Neural cell (in vitro differentiated cells): ENCODE measurements at regions not wholly inside any gene's neighbourhood (a gene's known extent, or its start where the extent isn't known, plus 50 kb on each side); places are given as distances from the start of the nearest gene placed in this dataset.

Experiments
- H2AFZ ChIP-seq: fragments of 200-600, 300-800 bp; sonication (generic), shearing (Covaris generic); 2 replicates; pipeline ENCODE4 v1.6.0; 2014; ENCODE audit warnings: low read depth, mild to moderate bottlenecking, antibody characterized with exemption, low read length, moderate library complexity
- H3F3A ChIP-seq: fragments of 200-600 bp; shearing (Covaris generic); 2 replicates; pipeline ENCODE4 v1.6.1; 2016; ENCODE audit warnings: mild to moderate bottlenecking, moderate library complexity, mixed read lengths, antibody characterized with exemption, low read length; ENCODE audit not compliant: insufficient read depth, poor library complexity, severe bottlenecking
- H3K27ac ChIP-seq: fragments of 200-600, 300-800 bp; sonication (generic), shearing (Covaris generic); 2 replicates; pipeline ENCODE4 v1.5.1; 2014; ENCODE audit warnings: mild to moderate bottlenecking, low read length, moderate library complexity
- H3K27me3 ChIP-seq: fragments of 300-800, 200-600 bp; sonication (generic), shearing (Covaris generic); 2 replicates; pipeline ENCODE4 v1.6.0; 2014; ENCODE audit warnings: mild to moderate bottlenecking, low read depth, low read length, moderate library complexity; ENCODE audit not compliant: insufficient read depth
- H3K36me3 ChIP-seq: fragments of 300-800, 200-600 bp; sonication (generic), shearing (Covaris generic); 2 replicates; pipeline ENCODE4 v1.5.1; 2014; ENCODE audit warnings: mild to moderate bottlenecking, antibody characterized with exemption, low read length, moderate library complexity; ENCODE audit not compliant: insufficient read depth
- H3K4me2 ChIP-seq: fragments of 300-800, 200-600 bp; sonication (generic), shearing (Covaris generic); 2 replicates; pipeline ENCODE4 v1.6.0; 2014; ENCODE audit warnings: mild to moderate bottlenecking, low read length
- H3K4me3 ChIP-seq: fragments of 300-800, 200-600 bp; sonication (generic), shearing (Covaris generic); 2 replicates; pipeline ENCODE4 v1.5.1; 2014; ENCODE audit warnings: mild to moderate bottlenecking, low read length, moderate library complexity
- H3K79me2 ChIP-seq: fragments of 200-600 bp; shearing (Covaris generic); replicated peaks from 2 replicates; pipeline ENCODE4 v1.6.0; 2014; ENCODE audit warnings: mild to moderate bottlenecking, low read length, moderate library complexity; ENCODE audit not compliant: insufficient read depth
- H3K9ac ChIP-seq: fragments of 300-800, 200-600 bp; sonication (generic), shearing (Covaris generic); 2 replicates; pipeline ENCODE4 v1.6.1; 2016; ENCODE audit warnings: mild to moderate bottlenecking, low read length, mixed read lengths
- H3K9me2 ChIP-seq: fragments of 200-600 bp; shearing (Covaris generic); 2 replicates; pipeline ENCODE4 v1.6.1; 2016; ENCODE audit warnings: mild to moderate bottlenecking, low read length, mixed read lengths; ENCODE audit not compliant: insufficient read depth
- H3K9me3 ChIP-seq: fragments of 200-600, 300-800 bp; sonication (generic), shearing (Covaris generic); 2 replicates; pipeline ENCODE4 v1.6.1; 2016; ENCODE audit warnings: mild to moderate bottlenecking, mixed run types, low read length, moderate library complexity, mixed read lengths
- H4K20me1 ChIP-seq: fragments of 200-600 bp; shearing (Covaris generic); 2 replicates; pipeline ENCODE4 v1.6.1; 2016; ENCODE audit warnings: mild to moderate bottlenecking, mixed run types; ENCODE audit not compliant: insufficient read depth
- CTCF ChIP-seq: fragments of 450-650 bp; IDR thresholded peaks from 2 replicates; pipeline ENCODE4 v1.5.1; 2014; ENCODE audit warnings: antibody characterized with exemption, mild to moderate bottlenecking, moderate library complexity; ENCODE audit not compliant: poor library complexity, severe bottlenecking
- EP300 ChIP-seq: fragments of 450-650 bp; conservative IDR thresholded peaks from 2 replicates; pipeline ENCODE4 v1.6.1; 2014; ENCODE audit warnings: antibody characterized with exemption, mild to moderate bottlenecking, moderate library complexity; ENCODE audit not compliant: poor library complexity, severe bottlenecking
- EZH2 ChIP-seq: fragments of 200-600, 300-800 bp; shearing (Covaris generic), sonication (generic); IDR thresholded peaks from 2 replicates; pipeline ENCODE4 v1.6.1; 2014; ENCODE audit warnings: antibody characterized with exemption, low read length, borderline replicate concordance, mild to moderate bottlenecking; ENCODE audit not compliant: insufficient read depth, poor library complexity, severe bottlenecking
- MXI1 ChIP-seq: fragments of 450-650 bp; conservative IDR thresholded peaks from 2 replicates; pipeline ENCODE4 v1.6.1; 2014; ENCODE audit warnings: antibody characterized with exemption, mild to moderate bottlenecking; ENCODE audit not compliant: poor library complexity, severe bottlenecking
- POLR2AphosphoS5 ChIP-seq: IDR thresholded peaks from 2 replicates; pipeline ENCODE4 v1.6.1; 2012
- RAD21 ChIP-seq: fragments of 450-650 bp; conservative IDR thresholded peaks from 2 replicates; pipeline ENCODE4 v1.6.1; 2014; ENCODE audit warnings: antibody characterized with exemption, mild to moderate bottlenecking, moderate library complexity
- REST ChIP-seq: IDR thresholded peaks from 2 replicates; pipeline ENCODE4 v1.6.1; 2012; ENCODE audit warnings: borderline replicate concordance
- SMC3 ChIP-seq: fragments of 450-650 bp; conservative IDR thresholded peaks from 2 replicates; pipeline ENCODE4 v1.6.1; 2014; ENCODE audit warnings: antibody characterized with exemption, mild to moderate bottlenecking, moderate library complexity; ENCODE audit not compliant: poor library complexity

GRCh38 chr1:219066098-219066497 is 107.6 kb upstream of the LYPLAL1 start:
- TF ChIP-seq CTCF = no peak
- no peak for TF ChIP-seq SMC3
- TF ChIP-seq REST = no peak
- no peaks in the 10 kb centered on the region for H3K9me2 ChIP-seq
- H3K27ac ChIP-seq = no peak overlapping the region
- H2AFZ ChIP-seq = no peak overlapping the region
- no peaks in the 10 kb centered on the region for H3K79me2 ChIP-seq
- no peaks in the 10 kb centered on the region for H3F3A ChIP-seq
- H3K27me3 ChIP-seq = no peaks in the 10 kb centered on the region
- no peak overlapping the region for H3K4me3 ChIP-seq
- no peaks in the 10 kb centered on the region for H4K20me1 ChIP-seq
- no peaks in the 10 kb centered on the region for H3K36me3 ChIP-seq
- H3K4me2 ChIP-seq = no peak overlapping the region
- no peak overlapping the region for H3K9ac ChIP-seq
- H3K9me3 ChIP-seq = no peaks in the 10 kb centered on the region

GRCh38 chr1:219066631-219067349 is 106.9 kb upstream of the LYPLAL1 start:
- Histone ChIP-seq H3K9me2 (no peaks in the 10 kb centered on the region), H3K79me2 (no peaks in the 10 kb centered on the region), H3K27me3 (no peaks in the 10 kb centered on the region), H3K9me3 (no peaks in the 10 kb centered on the region), H4K20me1 (no peaks in the 10 kb centered on the region), H3K27ac (no peak overlapping the region), H3K9ac (no peak overlapping the region), H3K36me3 (no peaks in the 10 kb centered on the region), H3F3A (no peaks in the 10 kb centered on the region), H3K4me3 (no peak overlapping the region), H2AFZ (no peak overlapping the region), H3K4me2 (no peak overlapping the region)
- TF ChIP-seq RAD21 (peak; percentile 61), SMC3 (no peak), CTCF (peak; percentile 48)

GRCh38 chr1:219067350-219067712 is 106.3 kb upstream of the LYPLAL1 start:
- Histone ChIP-seq H3K9me2 (no peaks in the 10 kb centered on the region), H3K79me2 (no peaks in the 10 kb centered on the region), H3F3A (no peaks in the 10 kb centered on the region), H3K27me3 (no peaks in the 10 kb centered on the region), H3K4me2 (no peak overlapping the region), H3K9ac (no peak overlapping the region), H4K20me1 (no peaks in the 10 kb centered on the region), H3K9me3 (no peaks in the 10 kb centered on the region), H3K4me3 (no peak overlapping the region), H3K36me3 (no peaks in the 10 kb centered on the region), H3K27ac (no peak overlapping the region), H2AFZ (no peak overlapping the region)
- no peak for TF ChIP-seq RAD21
- no peak for TF ChIP-seq MXI1
- no peak for TF ChIP-seq POLR2AphosphoS5
- no peak for TF ChIP-seq EP300
- TF ChIP-seq CTCF = no peak
- no peak for TF ChIP-seq EZH2
- no peak for TF ChIP-seq SMC3
